GM21381 (cell line): ENCODE measurements at regions not wholly inside any gene's neighbourhood (a gene's known extent, or its start where the extent isn't known, plus 50 kb on each side); places are given as distances from the start of the nearest gene placed in this dataset.
A peak's percentile ranks its signal among the peaks of the same experiment; 100 is the strongest.
"Not testable (repeated sequence)": the region's sequence is repeated elsewhere in the genome, so short reads cannot be mapped to it uniquely, and the experiment has no call there.

Experiments
- ATAC-seq: cut with Tn5 transposase; IDR thresholded peaks from one replicate; pipeline ENCODE4 v1.9.1; 2021; ENCODE audit warnings: mild to moderate bottlenecking, moderate library complexity; ENCODE audit not compliant: unreplicated experiment

- ATAC-seq = not testable (repeated sequence)
Observed at GRCh38 chrY:18325499-18326279, 220.8 kb upstream of the HSFY1 start.

GRCh38 chrY:18326280-18326875 lies 220.1 kb upstream of the HSFY1 start:
- ATAC-seq = peak; percentile 70

GRCh38 chrY:18342496-18342895 lies 204.0 kb upstream of the HSFY1 start:
- not testable (repeated sequence) for ATAC-seq
